GM19328 (cell line): ENCODE measurements at regions not wholly inside any gene's neighbourhood (a gene's known extent, or its start where the extent isn't known, plus 50 kb on each side); places are given as distances from the start of the nearest gene placed in this dataset.
"Not testable (repeated sequence)": the region's sequence is repeated elsewhere in the genome, so short reads cannot be mapped to it uniquely, and the experiment has no call there.

Source experiments
- ATAC-seq: cut with Tn5 transposase; IDR thresholded peaks from one replicate; pipeline ENCODE4 v1.9.1; 2021; ENCODE audit warnings: mild to moderate bottlenecking, moderate library complexity; ENCODE audit not compliant: unreplicated experiment

DNA sequence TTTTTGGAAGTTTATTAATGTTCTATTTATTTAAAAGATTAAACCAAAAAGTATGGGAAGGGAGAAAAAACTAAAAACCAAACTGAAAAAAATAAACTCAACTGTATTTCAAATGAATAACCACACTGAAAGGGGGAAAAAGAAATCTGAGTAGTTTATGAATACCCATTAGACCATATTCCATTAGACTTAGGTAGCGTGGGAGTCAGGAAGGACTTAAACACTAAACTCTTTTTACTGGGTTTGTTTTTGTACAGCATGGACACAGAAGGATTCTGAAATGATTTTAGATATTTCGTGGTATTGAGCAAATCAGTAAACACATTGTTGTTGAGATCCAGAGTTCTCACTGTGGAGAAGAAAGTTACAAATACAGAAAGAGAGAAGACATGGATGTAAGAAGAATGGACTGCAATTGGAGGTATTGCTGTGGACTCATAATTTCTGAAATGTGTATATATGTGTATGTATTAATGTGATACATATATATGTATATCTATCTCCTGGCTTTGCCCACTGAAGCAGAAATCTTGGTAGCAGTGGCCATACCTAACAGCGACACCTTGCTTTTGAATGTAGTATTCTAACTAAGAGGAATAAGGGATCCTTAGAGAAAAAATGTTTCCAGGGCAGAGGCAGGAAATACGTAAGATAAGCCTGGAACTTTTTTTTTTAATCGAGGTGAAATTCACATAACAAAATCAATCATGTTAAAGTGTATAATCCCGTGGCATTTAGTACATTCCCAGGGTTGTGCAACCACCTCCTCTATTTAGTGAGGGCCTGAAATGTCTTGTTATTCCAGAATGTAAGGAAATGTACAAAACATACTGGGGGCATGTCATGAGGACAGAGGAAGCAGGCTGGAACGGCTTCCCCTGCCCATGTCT, 228.8 kb downstream of the SMARCA2 start:
- ATAC-seq, result no peak

DNA sequence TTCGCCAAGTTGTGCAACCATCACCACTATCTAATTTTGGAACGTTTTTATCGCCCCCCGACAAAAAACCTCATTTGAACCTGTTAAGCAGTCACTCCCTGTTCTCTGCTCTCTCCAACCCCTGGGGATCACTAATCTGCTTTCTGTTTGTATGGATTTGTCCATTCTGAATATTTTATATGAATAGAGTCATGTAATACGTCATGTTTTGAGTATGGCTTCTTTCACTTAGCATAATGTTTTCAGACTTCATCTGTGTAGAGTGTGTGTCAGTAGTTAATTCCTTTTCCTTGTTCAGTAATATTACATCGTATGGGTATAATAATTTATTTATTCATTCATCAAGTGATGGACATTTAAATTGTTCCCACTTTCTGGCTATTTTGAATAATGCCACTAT, 232.2 kb downstream of the SMARCA2 start:
- ATAC-seq, result no peak

DNA sequence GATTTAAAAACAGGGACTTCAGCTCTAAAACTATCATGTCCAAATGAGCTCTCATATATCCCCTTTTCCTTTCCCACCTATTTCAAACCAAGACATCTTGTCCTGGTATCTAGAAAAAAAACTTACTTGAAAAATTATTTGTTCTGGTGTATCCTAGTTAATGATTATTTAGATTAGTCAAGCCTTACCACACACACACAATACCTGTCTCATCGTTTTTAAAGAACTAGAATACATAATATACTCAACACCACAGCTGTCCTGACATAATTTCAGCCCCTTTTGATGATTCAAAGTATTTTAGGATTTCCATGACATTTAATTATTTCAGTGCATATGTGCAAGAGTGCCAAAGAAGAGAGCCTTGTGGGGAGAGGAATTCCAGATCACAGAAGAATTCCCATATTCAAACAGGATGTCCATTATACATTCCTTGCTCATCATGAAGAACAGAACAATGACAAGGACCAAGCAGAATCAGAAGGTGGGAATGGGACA, 233.7 kb downstream of the SMARCA2 start:
- no peak for ATAC-seq

DNA sequence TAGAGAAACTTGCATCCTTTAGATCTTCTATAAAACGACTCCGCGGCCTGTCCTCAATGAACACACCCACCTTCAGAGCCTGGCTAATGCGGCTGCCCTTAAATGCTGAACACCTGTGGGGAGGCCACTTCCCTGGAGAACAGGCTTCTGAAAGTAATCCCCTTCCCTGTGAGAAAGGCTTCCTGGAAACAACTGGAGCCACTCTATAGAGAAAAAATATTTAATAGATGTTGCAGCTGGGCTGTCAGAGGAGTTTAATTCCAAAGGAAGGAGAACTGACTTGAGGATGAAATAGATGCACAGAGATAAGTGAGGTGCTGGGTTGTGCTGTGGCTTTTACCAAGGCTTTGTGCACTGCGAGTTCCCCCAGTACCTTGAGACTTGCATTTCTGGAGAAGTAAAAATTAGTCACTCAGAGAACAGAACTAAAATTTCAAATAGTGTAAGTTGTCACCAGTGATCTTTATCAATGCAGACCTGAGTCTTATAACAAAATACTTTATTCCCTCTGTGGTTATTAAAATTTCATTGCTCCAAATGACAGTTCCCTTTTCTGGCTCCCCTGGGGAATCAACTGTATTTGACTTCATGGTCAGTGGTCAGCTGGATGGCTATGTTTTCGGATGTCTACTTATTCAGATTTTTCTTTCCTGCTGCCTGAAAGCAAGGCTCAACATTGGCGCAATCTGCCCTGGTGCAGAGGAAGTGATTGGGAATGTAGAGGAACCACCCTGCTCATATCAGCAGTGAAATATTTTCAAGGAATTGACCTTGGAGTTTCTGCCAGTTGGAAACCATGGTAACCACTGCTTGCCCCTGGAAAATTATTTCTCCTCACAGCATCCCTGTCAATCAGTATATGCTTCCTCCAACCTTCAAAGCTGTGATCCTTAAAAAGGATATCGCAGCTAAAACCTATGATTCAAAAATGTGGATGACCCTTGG, 238.8 kb downstream of the SMARCA2 start:
- no peak for ATAC-seq

DNA sequence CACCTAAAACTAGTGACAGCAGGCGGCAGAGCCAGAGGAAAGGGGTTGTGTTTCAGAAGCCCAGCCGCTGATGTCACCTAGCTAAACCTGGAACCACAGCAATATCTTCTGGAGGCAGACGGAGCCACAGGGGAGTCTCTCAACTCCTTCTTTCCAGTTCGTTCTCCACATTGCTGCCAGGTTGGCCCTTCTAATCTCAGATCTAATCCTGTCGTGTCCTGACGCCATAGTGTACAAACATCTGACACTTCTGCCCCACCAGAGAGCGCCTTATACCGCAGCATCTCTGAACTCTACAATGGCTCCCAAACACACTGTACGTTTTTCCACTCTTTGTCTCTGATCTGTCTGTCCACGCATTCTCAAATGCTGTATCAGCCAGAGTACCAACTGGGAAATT, 240.0 kb downstream of the SMARCA2 start:
- ATAC-seq, result no peak

DNA sequence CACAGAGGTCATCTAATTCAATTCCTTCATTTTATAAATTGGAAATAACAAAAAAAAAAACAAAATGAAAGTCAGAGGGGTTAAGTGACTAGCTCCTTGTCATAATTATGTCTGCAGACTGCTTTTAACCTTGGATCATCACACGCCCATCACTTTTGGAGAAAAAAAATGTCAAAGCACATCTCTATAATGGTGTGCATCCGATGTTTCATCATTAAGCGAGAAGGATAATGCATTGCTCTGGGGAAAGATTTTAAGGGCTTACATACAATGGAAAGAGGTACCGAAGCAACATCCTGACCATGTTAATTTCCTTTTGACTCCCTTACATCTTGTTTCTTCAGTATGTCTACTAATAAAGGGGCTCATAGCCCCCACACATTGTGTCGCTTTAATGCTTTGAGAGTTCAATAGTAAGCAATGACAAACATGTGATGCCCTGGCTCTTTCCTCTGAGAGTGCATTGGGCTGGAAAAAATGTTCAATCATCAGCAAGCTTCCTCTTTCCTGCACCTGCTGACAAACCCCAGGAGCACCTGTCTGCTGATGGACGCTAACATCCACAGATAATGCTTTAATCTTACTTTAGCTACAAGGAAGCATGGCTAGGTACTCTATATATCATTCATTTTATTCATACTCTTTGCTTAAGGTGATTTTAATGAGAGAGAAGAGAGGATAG, 242.2 kb downstream of the SMARCA2 start:
- ATAC-seq, result no peak

DNA sequence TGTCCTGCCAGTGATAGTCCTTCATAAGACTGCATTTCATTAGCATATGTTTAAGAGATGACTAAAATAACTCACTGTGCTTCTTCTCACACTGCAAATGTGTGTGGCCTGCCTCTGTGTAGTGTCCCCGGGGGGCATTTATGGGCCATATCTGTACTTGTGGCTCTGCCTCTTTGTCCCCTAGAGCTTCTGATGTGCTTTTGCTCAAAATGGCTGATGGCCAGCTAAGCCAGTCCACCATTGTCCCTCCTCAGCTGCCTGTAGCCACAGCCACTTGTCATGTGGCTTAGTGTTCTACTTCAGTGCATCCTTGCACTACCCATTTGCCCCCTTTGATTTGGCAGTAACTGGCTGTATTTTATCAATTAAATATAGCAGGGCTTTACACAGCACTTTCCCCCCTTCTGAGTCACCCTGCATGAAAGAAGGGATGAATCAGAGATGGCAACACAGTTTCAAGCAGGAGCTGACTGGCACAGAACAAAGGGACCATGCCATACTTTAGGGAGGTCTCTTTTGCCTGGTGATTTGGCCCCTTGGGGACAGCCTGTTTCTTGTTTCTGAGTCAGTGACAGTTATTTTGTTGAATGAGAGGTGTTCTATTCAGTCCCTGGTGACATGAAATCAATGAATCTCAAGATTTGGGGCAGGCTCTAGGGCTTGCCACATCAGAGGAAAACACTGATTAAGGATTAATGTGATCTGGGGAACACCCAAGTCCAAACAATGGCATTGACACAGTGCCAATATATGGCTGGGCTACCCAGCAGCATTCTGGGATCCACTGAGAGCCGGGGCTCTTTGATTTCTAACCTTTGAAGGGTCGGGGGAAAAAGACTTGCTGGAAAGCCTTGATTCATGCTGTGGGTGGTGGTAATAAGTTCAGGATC, 245.5 kb downstream of the SMARCA2 start:
- ATAC-seq, result no peak

DNA sequence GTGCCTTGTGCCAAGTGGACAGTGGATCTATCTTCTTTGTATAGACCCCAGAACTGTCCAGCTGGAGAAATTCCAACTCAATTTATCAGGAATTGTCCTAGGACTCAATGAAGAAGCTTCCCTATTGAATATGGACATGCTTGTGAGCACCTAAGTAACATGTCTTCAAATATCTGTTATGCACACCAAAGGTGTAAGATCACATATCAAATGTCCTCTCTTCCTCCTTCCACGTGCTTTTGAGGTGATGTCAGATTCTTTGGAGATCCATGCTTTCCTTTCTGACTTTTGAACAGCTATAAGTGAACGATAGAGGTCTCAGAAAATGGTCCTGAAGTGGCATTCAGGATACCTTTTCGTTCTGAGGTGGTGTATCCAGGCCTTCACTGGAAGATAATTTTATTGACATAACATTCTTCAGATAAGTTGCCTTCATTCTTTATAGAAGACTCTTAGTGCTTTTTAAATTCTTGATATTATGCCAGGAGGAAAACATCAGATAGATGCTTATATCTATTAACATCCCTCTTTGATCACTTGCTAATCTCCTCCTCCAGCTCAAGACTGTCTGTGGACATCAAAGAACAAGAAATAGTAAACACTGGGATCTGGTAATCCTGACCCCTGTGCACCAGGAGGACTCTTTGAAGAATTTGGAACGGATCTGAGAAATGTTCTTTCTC, 246.4 kb downstream of the SMARCA2 start:
- ATAC-seq, result no peak

DNA sequence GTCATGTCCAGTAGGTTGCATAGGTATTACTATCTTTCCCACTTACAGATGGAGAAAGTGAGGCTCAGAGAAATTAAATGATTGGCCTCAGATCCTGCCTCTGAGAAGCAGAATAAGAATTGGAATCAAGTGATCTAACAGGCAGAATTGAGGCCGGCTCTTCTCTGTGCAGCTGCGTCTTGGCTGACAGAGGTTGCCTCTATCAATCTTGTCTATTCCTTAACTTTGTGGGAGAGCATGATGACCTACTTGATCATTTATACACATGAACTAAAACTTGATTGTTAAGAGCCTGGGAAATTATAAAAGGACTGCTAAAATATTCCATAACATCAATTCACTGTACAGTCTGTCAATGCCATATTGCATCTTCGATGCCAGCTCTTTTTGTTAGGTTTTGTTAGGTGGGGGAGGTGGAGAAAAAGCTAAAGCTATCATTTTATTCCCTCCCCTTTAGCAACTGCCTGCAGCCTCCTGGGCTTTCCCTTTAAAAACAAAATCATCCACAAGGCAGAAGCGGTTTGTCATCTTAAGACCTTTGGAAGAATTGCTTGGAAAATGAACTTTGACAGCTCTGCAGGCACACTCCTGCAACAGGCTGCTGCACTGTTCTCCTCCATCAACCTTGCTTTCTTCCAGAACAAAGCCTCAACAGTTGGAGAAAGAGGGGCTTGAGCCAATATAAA, 247.4 kb downstream of the SMARCA2 start:
- no peak for ATAC-seq

DNA sequence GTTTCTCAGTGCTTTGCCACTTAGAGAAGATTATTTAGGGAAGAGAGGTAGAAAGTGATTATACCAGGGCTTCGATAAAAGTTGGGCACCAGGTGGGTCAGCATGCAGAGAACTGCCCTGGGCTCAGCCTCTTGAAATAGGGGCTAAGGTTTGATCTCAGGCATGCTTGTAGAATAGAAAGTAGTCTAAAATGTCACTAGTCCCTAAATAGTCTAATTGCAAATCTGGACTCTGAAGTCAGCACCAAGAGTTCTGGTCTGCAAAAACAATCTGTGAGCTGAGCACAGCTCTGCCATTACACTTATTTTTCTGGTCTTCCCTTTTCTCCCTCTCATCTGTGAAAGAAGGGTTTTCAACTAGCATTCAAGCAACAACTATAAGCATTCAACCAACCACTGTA, 248.0 kb downstream of the SMARCA2 start:
- no peak for ATAC-seq

DNA sequence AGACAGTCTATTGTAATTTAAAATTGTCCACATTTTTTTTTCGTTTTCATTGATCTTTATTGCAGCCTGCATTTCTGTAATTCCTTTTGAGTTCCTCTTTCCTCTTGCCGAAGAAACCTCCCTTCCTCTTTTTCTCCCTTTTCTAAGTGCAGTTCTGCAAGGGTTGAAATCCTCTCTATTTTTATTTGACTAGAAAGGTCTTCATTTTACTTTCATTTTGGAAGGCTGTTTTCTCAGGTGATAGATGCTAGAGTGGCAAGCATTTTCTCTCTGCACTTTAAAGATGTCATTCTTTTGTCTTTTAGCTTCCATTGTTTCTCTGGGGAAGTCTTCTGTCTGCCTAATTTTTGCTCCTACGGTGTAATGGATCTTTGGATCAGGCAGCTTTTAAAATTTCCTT, 248.5 kb downstream of the SMARCA2 start:
- ATAC-seq, result no peak

DNA sequence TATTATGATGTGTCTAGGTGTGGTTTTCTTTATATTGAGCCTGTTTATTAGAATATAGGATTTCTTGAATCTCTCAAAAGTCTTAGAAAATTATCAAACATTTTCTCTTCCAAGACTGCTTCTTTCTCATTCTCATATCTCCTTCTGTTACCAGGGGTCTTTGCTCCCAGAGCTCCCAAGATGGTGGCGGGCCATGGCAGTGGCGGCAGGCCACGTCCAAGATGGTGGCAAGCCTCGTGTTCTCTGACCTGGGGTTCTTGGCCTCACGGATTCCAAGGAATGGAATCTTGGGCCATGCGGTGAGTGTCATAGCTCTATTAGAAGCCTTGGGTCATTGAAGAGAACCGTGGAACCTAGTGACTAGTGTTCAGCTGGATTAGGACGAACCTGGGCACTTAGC, 248.9 kb downstream of the SMARCA2 start:
- ATAC-seq, result no peak

DNA sequence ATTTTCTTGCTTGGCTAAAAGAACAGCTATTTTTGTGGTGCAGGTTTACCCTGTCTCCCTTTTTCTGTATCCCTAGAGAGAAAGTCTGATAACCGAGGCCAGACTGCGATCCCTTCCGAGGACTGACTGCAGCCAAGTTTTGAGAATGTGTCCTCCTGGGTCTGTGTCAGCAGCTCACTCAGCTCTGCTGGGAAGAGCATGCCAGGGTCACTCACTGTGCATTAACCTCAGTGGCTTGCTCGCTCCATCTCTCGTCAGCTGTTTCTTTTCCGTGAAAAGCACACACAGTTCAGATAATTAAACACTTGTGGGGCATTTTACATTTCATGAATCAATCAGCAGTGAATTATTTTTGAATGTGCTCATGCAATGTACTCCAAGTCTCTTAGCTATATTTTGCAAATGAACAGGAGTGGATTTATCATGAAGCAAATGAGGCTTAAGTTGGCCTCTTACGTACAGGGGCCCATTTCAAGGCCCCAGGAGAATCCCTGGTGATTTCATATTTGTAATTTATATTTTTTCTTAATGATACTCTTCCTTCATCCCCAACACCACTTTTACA, 252.1 kb downstream of the SMARCA2 start:
- no peak for ATAC-seq

DNA sequence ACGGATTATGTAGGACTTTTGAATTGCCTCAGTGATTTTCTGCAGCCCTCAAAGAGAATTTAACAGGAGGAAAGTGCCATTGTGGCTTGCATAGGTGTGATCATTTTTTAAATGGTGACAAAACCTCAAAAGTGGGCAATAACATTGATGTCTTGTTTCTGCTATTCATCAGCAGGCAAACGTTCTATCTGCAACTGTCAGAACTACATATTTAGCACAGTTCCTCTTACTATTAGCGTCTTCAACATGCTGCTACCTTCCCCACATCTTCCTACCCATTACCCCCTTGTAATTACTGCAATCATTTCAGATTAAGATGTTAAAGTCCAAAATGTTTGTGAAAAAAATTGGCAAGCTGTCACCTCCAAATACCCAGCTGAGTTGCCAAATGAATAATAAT, 254.6 kb downstream of the SMARCA2 start:
- no peak for ATAC-seq

DNA sequence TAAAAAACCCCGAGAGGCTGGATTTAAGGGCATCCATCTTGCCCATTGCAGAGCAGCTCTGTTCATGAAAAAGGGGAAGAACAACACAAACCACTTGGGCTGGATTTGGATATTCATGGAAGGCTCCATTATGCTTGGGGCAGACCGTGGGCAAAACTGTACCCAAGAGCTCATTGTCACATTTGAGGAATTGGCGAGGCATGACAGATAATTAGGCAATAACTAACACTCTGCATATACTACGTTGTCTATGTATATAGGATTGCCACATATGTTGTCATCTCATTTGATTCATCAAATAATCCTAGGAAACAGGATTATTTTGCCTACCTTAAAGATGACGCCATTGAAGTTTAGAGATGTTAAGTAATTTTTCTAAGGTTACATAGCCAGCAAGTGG, 255.4 kb downstream of the SMARCA2 start:
- ATAC-seq, result no peak

DNA sequence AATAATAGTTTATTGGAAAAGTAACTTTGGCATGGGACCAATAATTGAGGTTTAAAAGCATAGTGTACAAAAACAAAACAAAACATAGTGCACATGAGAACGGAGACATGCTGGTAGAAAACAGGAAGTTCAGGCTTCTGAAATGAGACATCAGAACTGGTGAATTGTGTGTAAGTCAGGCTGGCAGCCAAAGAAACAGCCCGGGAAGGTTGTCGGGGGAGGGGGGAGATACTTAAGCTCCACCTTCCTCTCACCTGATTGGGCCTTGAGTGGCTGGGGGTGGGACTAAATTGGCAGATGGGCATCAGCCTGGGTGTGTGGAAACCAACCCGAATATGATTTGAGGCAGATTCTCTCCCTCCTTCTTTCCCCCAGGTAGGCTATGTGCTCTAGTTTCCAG, 256.3 kb downstream of the SMARCA2 start:
- ATAC-seq, result peak; percentile 69

DNA sequence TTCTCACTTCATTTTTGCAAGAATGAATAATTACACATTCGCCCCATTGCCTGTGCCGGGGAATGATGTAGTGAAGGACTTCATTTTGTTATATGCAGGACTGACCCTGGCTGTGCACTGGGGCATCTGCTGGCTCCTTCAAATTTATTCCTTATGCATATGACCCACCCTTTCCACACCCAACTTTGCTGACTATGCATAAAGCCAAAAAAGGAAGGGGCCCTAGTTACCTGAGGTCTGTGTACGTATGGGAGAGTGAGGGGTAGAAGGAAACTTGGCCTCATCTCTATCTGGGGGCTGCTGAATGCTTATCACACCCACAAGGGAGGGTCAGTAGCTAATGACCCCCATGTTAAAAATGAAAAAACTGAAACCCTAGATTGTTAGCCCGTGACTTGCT, 259.6 kb downstream of the SMARCA2 start:
- ATAC-seq, result no peak

DNA sequence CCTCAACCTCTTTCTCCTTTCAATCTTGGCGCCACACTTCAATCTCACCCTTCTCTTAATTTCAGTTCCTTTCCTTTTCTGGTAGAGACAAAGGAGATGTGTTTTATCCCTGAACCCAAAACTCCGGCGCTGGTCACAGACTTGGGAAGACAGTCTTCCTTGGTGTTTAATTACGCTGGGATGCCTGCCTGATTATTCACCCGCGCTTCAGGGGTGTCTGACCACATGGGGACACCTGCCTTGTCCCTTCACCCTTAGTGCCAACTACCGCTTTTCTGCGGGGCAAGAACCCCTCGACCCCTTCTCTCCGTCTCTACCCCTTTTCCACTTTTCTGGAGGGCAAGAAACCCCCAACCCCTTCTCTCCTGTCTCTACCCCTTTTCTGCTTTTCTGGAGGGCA, 261.1 kb downstream of the SMARCA2 start:
- ATAC-seq, result no peak

DNA sequence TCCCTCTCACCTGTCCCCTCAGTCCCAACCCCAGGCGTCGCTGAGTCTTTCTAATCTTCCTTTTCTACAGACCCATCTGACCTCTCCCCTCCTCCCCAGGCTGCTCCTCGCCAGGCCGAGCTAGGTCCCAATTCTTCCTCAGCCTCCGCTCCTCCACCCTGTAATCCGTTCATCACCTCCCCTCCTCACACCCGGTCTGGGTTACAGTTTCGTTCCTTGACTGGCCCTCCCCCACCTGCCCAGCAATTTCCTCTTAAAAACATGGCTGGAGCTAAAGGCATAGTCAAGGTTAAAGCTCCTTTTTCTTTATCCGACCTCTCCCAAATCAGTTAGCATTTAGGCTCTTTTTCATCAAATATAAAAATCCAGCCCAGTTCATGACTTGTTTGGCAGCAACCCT, 262.0 kb downstream of the SMARCA2 start:
- not testable (repeated sequence) for ATAC-seq
